ENCODE measurements at regions not wholly inside any gene's neighbourhood (a gene's known extent, or its start where the extent isn't known, plus 50 kb on each side); places are given as distances from the start of the nearest gene placed in this dataset.

- TF ChIP-seq, protein P1, sequence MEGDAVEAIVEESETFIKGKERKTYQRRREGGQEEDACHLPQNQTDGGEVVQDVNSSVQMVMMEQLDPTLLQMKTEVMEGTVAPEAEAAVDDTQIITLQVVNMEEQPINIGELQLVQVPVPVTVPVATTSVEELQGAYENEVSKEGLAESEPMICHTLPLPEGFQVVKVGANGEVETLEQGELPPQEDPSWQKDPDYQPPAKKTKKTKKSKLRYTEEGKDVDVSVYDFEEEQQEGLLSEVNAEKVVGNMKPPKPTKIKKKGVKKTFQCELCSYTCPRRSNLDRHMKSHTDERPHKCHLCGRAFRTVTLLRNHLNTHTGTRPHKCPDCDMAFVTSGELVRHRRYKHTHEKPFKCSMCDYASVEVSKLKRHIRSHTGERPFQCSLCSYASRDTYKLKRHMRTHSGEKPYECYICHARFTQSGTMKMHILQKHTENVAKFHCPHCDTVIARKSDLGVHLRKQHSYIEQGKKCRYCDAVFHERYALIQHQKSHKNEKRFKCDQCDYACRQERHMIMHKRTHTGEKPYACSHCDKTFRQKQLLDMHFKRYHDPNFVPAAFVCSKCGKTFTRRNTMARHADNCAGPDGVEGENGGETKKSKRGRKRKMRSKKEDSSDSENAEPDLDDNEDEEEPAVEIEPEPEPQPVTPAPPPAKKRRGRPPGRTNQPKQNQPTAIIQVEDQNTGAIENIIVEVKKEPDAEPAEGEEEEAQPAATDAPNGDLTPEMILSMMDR (IDR thresholded peaks at IDR 0.05): no peak
- TF ChIP-seq POLR2A (IDR thresholded peaks at IDR 0.05) (no peak), EP300 (IDR thresholded peaks at IDR 0.05) (no peak), POLR2AphosphoS5 (IDR thresholded peaks at IDR 0.05) (no peak)
Observed at GRCh38 chrX:10310511-10310910, 153.7 kb downstream of the CLCN4 start.

Measured in sigmoid colon (tissue), 4 donors.